Panc1 (cell line): ENCODE measurements at regions not wholly inside any gene's neighbourhood (a gene's known extent, or its start where the extent isn't known, plus 50 kb on each side); places are given as distances from the start of the nearest gene placed in this dataset.

Source experiments
- POLR2AphosphoS5 ChIP-seq: IDR thresholded peaks from 2 replicates; pipeline ENCODE4 v1.6.1; 2012; ENCODE audit warnings: mild to moderate bottlenecking, low read depth, low read length, moderate library complexity
- SIN3A ChIP-seq: IDR thresholded peaks from 2 replicates; pipeline ENCODE4 v1.6.1; 2012; ENCODE audit warnings: low read depth, mild to moderate bottlenecking, low read length, moderate library complexity, borderline replicate concordance; ENCODE audit not compliant: insufficient read depth

DNA sequence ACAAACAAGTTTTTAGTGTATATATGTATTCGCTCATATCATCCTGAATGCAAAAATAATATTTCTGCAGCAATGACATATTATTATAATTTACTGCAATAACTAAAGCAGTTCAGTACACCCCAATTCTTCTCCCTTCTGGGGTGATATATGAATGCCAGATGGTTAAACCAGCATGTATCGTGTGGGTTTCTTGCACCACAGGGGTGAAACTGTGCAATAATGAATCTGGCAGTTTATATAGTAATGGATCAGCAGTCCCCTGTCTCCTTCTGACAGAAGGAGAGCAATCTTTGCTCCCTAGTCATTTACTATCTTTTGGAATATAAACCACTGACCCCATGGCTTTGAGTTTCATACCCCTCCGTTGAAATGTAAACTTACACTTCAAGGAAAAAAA, 228.6 kb upstream of the KLHL1 start:
- TF ChIP-seq SIN3A (no peak), POLR2AphosphoS5 (no peak)
